Fibroblast of skin of left biceps (primary cell): ENCODE measurements at regions not wholly inside any gene's neighbourhood (a gene's known extent, or its start where the extent isn't known, plus 50 kb on each side); places are given as distances from the start of the nearest gene placed in this dataset.

Experiments used
- DNase-seq, 2 experiments: peaks; one replicate each; pipeline ENCODE4 v3.0.0-alpha.2; 2013; ENCODE audit warnings: low read depth in 2 of 2

DNA sequence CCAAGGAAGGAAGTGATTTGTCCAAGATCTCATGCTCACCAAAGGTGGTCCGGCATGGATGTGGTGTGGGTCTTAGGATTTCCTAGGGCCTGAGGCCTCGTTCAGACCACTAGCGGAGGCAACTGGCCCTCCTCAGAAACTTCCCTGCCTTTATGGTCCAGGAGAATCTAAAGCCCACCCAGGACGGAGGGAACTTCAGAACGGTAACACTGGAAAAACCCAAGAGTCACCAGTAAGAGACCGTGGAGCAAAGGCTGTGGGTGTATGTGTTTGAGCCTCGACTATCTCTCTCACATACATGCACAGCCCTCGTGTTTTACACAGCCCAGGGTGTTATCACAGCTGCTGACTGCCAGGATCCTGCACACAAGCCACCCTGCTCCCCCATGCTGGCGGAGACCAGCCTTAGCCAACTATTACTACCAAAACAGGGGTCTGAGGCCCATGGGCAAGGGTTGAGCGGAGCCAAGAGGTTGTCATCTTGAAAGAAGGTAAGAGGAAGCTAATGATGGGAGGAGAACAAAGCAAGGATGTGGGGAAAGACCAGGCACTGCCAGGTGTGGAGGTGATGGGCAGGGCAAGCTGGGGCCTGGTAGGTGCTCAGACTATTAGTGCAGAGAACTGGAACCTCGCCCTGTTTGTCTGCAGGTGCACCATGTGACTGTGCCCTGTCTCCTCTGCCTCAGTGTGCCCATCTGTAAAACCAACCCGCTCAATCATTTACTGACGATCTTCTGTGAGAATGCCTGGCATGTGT is 170.2 kb upstream of the ZMIZ1 start:
- no peak for DNase-seq

DNA sequence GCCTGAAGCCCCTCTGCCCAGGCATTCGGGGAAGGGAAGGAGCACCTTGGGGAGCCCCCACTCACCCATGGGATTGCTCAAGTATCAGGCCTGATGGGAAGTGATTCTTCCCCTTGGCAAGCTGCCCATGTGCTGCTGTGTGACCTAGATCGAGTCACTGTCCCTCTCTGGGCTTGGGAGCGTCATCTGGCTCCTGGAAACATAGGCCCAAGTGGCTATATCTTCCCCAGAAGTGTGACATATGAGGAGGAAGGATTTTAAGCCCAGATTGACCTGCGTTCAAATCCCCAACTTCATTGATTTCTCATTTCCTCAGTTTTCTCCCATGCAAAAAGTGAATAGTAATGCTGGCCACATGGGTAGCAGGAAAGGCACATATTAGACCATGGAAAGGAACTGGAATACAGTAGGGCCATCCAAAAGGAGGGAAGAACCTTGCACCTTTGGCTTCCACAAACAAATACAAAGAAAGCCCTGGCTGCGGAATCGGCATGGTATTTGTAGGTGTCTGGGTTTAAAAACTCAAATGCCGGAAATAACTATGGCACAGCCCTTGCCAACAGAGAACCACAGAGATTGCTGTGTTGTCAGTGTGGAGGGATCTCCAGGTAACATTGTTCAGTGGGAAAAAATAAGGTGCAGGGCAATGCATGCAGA is 169.5 kb upstream of the ZMIZ1 start:
- DNase-seq: no peak

DNA sequence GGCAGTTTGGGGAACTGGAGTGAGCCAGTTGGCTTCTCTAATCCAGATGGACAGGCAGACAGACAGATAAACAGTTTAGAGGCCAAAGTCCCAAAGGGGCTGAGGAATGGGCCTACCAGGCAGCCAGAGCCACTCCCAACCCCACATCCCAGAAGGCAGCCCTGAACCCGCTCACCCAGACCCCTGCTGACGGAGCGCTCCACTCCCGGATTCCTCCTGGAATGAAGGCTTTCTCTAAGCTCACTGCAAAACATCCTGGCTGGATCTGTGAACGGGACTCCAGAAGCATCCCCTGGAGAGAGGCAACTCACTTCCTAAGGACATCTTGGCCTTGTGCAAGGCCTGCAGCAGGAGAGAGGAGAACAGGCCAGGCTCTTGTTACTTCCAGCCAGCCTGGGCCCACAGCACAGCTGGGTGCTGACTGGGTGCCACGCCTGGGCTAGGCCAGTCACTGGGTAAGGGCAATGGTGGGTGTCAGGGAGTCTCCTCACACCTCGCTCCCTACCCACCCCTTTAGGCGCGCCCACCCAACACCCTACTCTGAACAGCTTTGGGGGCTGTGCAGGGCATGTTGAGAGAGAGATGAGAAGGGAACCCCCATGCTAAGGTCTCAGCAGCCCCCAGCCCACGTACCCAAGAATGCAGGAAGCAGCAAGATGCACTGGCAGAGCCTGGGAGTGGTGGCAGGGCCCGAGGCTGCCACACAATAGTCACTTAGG is 168.6 kb upstream of the ZMIZ1 start:
- DNase-seq: no peak

DNA sequence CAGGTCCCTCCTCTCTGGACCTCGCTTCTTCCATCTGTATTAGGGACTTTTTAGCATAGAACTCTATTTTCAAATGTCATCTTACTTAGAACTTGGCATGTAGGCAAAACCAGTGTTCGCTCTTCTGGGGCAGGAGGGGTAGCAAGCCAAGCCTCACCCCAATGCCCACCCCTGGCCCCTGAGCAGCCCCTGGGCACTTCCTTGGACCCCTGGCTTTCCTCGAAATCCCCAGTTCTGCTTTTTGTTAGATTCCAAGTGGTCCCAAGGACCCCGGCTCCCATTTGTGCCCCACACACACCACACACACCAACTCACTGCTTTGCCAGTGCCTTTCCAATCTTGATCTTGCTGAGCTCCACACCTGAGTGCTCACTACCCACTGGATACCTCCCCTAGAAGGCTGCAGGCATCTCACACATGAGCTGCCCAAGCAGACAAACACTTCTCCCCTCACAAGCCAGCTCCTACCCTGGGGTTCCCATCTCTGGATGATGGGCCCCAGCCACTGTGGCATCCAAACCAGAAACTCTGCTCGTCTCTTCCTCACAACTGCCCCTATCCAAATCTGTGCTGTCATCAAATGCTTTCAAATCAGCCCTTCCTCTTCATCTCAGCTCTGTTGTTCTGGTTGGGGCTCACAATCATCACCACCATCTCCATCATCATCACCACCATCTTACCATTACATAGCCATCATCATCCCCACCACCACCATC is 167.9 kb upstream of the ZMIZ1 start:
- DNase-seq: no peak

DNA sequence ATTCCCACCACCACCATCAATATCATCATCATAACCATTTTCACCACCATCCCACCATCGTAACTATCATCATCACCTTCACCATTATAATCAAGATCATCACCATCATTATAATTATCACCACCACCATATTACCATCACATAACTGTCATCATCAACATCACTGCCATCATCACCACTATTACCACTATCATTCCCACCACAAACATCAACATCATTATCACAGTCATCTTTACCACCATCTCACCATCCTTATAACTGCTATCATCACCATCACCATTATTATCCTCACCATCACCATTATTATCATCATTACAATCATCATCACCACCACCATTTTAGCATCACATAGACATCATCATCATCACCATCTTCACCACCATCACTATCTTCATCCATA is 167.1 kb upstream of the ZMIZ1 start:
- DNase-seq: no peak

DNA sequence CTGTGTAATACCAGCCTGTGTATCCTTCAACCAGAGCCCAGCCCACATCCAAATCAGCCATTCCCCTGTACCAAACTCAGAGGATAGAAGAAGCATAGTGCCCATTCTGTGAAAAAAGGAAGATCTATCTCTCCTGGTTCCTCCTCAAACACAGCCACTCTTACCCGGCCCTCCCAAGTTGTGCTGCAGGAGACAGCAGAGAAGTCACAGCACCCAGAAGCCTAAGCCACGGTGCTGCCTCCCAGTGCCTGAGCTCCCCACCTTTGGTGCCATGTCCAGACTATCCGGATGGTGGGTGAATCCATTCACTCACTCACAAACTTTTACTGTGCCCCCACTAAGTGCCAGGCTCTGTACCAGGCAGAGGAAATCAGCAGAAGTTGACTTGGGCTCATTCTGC is 166.0 kb upstream of the ZMIZ1 start:
- DNase-seq: no peak

DNA sequence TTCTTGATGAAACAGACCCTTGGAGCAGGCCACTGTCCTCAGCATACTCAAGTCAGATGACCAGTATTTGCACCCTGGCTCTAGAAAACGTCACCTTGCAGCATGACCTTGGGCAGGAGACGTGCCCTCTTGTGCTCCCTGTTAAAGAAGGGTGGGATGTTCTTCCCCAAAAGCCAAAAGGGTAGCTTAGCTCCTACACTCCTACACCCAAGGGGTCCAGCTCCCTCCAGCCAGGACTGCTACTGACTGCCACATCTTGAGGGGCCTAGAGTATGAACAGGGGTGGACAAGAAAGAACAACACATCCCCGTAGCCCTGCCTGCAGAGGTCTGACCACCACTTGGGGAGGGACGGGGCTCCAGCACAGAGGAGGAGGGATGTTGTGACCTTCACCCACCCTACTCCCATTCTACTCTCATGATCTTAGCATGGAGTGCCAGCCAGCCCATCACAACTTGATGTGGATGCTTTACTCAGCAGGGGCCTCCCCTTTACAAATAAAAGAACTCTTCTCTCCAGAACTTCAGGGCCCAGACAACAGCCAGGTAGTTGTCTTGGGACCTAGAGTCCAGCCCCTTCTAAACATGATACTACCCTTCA is 165.3 kb upstream of the ZMIZ1 start:
- DNase-seq: no peak

DNA sequence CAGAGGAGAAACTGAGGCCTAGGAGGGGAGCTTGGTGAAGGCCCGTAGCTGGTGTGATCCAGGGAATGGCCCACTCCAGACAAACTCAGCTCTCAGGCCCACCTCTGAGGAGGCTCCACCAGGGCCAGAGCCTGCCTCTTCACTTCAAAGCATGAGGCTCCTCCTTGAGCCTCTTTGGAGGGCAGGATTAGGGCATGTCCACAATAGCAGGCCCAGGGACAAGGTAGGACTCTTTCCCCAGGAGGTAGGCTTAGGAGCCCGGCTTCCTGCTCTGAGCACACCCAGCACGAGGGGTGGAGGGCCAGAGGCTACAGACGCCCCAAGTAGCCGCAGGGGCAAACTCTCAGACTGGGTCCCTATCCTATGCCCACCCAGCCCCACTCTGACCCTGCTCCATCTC is 164.6 kb upstream of the ZMIZ1 start:
- no peak for DNase-seq

DNA sequence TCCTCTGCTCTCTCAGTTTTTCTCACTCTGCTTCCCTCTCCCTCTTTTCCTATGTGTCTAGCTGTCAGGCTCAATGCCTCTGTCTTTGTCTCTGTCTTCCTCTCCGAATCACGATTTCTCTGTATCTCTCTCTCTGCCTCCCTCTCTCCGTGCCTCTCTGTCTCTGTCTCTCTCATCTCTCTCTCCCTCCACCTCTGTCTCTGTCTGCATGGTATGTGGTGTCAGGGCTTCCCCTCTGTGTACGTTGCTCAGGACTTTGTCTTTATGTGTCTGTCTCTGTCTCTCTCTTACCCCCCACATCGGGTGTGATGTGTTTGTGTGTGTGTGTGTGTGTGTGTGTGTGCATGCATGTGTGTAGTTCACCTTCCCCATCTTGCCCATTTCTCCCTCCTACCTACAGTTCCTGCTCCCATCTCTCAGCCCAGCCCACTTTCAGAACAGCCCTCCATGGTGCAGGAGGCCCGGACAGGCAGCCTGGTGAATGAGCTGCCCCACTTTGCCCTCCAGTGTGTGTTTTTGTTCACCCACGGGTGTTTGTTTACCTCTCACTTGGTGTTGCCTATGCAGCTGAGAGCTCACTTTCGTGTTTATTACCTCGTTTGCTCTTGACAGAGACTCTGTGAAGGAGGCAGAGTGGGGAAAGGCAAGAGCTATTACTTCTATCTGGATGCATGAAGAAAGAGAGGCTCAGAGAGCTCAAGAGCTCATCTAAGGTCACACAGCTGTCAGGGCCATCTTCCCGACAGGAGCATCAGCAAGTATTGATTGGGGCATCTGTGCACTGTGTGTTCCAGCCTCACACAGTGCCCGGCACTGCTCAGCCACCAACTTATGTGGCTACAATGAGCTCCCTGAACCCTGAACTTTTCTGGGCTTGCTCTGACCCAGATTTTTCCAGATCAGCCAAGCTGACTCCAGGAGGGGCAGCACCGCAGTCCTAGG is 163.5 kb upstream of the ZMIZ1 start:
- DNase-seq: no peak

DNA sequence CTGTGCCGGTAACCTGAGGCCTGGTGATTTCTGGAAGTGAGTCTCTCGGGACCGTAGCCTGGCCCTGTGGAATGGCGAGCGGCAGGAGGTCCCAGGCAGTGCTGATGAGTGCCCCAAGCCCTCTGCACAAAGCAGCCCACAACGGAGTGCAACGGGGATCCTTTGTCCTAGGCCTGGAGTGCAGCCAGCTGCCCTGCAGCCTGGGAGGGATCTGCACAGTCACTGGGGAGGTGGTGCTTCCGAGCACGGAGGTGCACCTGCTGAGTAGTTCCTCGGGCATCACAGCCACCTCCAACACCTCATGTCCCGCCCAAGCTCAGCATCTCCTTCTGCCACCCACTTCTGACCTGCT is 162.8 kb upstream of the ZMIZ1 start:
- DNase-seq: no peak

DNA sequence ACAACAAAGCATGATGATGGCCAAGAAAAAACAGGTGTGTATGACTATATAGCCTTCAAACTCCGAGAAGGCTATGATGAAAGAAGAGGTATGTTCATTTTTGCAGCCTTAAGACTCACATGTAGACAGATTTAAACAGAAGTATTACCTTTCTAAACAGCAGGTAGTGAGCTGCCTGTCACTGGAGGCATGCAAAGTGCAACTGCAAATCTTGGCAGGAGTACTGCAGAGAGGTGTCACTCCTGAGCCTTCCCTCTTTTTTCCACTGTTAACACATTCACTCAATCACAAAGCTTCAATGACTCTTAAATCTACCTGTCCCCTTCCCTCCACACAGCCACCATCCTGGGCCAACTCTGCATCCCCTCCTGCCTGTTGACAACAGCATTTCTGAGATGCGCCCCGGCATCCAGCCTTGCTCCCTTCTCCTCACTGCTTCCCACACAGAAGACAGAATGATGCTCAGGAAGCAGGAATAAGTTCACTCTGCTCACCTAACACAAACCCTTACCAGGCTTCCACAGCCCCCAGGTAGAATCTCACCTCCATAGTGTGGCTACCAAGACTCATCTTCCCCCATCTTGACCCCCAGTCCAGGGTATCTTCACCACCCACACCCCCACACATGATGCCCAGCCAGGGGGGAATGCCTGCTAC is 161.9 kb upstream of the ZMIZ1 start:
- DNase-seq: no peak

DNA sequence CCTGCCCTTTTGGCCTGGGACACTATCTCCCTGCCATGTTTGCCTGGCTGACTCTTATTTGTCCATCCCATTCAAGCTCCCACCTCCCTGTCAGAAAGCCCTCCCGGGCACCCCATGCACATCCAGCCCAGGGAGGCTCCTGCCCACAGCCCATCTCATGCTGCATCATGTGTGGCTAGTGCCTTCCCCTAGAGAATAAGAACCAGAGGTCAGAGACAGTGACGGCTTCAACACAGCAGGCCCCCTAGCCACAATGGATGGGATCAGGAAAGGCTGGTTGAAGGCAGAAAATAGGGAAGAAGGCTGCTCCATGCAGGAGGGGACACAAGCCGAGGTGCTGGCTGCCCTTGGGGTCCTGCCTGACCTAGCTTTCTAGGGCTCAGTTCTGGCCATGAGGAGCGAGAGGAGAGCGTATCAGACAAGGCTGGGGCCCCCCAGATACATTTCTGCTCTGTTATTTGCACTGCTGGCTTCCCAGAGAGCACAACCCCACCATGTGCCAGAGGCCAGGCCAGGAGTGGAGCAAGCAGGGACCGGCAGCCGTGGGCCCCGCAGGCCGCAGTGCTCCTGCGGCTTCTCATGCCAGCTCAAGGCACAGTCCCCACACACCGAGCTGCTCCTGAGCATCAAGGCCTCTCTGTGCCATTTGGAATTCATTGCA is 161.1 kb upstream of the ZMIZ1 start:
- DNase-seq: no peak

DNA sequence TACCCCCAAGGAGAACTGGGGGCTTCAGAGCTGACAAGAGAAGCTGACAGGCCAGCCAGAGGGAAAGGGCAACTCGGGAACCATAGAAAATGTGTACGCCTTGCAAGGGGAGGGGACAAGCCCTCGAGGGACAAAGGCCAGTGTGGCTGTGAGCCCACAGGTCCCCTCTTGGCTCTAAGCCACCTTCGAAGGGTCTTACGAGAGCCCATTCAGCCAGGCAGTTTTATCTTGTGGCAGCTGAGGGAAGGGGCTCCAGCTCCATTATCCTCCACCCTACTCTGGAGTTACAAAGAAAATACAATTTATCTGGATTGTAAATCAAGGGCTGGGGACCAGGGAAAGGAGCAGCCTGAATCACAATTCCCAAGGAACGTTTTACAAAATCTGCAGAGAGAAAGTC is 159.5 kb upstream of the ZMIZ1 start:
- DNase-seq: no peak

DNA sequence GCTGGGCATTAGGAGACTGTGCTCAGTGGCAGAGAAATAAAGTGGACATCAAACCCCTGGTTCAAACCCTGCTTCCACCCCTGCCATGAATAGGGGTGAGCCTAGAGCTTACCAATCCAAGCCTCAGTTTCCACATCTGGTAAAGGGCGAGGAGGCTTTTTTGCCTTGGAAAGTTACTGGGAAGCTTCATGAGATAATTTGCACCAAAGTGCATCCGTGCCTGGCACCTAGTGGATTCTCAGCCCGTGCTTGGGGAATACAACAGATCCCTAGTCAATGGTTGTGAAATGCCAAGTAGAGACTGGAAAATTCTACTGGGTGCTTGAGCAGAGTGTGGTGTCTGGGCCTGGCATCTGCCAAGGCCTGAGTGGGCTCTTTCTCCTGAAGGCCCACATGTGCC is 158.7 kb upstream of the ZMIZ1 start:
- DNase-seq: no peak

DNA sequence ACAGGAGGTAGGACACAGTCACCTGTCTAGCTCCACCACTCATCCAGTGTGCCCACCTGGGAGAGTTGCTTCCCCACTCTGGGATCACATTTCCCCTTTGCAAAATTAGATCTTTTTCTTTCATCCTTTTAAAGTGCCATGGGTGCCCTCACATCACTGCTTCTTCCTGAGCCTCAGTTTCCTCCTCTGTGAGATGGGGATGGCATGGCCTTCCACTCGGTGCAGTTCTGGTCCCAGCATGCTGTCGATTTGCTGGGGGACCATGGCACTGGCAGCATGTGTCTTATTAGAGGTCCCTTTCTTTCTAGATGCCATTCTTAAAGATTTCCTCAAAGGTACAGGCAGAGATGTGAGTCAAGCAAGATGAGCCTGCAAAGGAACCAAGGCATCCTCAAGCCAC is 158.3 kb upstream of the ZMIZ1 start:
- DNase-seq: no peak

DNA sequence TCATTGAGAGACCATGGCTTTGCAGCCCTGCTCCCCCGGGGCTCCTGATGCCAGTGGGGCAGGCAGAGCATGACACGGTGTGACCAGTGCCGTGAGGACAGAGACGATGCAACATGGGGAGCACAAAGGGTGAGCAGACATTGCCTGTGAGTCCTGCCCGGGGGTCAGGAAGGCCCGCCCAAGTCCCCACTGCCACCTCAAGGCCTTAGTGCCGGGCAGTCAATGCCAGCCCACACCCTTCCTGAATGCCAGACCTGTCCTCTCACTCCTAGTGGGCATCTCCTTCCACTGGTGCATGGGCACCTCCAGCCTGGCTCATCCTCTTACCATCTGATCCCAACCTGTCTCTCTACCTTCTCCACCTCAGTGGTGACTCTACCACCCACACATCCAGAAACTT is 157.9 kb upstream of the ZMIZ1 start:
- DNase-seq: no peak

DNA sequence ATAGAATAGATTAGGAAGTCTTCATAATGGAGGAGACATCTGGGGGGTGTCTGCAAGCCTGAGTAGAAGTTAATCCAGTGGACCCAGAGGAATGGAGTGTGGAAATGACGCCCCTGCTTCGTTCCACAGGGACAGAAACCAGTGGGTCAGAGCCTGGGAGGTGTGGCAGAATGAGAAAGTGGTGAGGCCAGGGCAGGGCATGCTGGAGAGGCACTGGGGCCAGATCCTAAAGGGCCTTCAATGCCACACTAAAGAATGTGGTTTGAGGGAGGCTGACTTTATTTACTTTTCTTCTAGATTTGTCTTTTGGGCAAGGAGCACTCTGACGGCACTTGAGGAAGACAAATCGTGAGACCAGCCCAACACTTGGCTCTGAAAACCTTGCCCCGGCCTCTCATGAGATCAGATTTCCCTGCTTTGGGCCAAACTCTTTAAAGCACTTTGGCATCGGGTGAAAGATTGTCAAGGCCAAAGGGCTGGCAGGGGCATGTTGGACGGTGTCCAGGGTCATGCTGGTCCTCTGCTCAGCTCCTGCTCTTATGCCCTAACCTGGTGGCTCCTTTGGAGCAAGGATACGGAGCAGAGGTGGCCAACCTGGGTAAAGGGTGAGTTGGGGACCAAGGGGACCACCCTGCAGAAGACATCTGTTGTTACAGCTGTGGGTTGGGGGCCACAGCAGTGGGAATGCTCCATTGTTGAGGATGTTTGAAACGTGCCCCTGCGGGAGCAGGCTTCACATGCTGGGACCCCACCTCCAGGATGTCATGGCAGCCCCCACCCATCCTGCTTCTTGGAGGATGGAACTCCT is 157.0 kb upstream of the ZMIZ1 start:
- DNase-seq: no peak

DNA sequence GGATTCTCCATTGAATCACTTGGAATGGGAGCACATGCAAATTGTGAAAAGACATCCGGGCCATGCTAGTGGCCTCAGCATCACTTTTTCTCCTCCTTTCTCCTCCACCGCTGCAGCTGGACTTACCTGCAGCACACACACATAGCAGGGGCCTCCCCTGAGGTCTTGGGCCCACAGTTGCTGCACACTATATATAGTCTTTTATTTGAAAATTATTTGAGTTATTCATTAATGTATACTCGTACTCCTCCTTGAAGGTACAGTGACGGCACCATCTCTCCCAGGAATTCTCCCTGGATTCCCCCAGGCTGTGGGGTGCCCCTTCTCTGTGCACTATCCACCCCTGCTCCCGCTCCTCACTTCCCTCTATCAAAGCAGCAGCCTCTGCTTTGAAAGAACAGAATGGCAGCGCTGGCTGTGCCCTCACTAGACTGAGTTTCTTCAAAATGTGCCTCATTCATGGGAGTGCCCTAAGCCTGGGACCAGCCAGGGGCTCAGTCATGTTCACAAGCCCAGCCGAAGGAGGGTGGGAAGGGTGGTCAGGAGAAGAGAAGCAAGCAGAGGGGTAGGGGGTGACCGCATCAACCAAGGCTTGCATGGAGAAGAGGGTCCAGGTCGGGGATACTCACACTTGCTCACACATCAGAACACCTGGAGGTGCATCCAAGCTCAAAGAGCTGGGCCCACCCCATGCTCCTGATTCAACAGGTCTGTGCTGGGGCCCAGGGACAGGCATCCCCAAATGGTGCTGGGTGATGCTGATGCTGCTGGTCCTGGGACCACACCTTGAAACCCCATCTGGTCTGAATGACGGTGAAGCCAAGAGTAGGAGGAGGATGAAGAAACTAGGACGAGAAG is 156.2 kb upstream of the ZMIZ1 start:
- DNase-seq: no peak
